ENCODE measurements at regions not wholly inside any gene's neighbourhood (a gene's known extent, or its start where the extent isn't known, plus 50 kb on each side); places are given as distances from the start of the nearest gene placed in this dataset.

DNA sequence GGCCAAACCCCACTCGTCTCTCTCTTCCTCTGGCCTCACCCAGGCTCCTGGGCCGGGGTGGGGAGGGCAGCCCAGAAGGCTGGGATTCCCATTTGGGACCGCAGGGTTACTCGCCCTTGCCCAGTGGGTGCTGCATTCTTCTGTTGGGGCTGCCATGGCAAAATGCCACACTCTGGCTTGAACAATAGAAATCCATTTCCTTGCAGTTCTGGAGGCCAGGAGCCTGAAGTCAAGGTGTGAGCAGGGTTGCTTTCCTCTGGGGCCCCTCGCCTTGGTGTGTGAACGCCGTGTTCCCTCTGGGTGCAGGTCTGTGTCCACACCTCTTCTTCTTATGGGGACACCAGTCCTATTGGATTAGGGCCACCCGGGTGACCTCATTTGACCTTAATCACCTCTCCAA is 105.8 kb upstream of the GSE1 start:
- ATAC-seq (no peak), DNase-seq (no peak)
- Histone ChIP-seq H3K4me3 (ENCODE audit: low read length) (no peak overlapping the region), H3K4me1 (ENCODE audit: control insufficient read depth, insufficient read depth, low read length) (peaks cover 2% of the 10 kb centered on the region), H3K27ac (ENCODE audit: low read length) (no peak overlapping the region), H3K9me3 (ENCODE audit: control insufficient read depth, low read length) (no peaks in the 10 kb centered on the region), H3K27me3 (ENCODE audit: control insufficient read depth, insufficient read depth) (no peaks in the 10 kb centered on the region)
- intact Hi-C loops (cut with DNase I), result no loop called here
- 78% methylated on average over 8 of the region's 8 CpGs for WGBS

GRCh38 chr16:85508388-85508787 is 104.7 kb upstream of the GSE1 start:
- intact Hi-C loops (cut with DNase I), result no loop called here
- no peaks in the 10 kb centered on the region for H3K9me3 ChIP-seq (ENCODE audit: control insufficient read depth, low read length)
- 93% methylated on average over 10 of the region's 10 CpGs for WGBS
- H3K27ac ChIP-seq (ENCODE audit: low read length), result no peak overlapping the region
- ATAC-seq, result no peak
- peaks cover 2% of the 10 kb centered on the region for H3K4me1 ChIP-seq (ENCODE audit: control insufficient read depth, insufficient read depth, low read length)
- no peaks in the 10 kb centered on the region for H3K27me3 ChIP-seq (ENCODE audit: control insufficient read depth, insufficient read depth)
- DNase-seq, result no peak
- no peak overlapping the region for H3K4me3 ChIP-seq (ENCODE audit: low read length)

DNA sequence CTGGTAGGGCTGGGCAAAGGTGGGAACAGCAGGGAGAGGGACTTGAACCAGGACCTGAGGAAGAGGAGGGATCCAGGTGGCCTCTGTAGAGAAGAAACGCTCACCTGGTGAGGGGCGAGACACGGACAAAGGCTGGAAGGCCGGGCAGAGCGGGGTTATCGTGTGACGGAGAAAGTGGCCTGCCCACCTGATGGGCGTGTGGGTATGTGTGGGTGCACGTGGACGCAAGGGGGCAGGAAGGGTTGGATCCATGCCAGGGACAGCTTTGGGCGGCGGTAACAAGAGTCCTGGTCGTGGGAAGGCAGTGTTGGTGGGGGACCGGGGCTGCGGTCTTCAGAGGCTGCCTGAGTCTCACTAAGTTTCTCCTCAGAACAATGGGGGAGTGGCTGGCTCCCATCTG is 104.1 kb upstream of the GSE1 start:
- WGBS, result 83% methylated on average over 15 of the region's 15 CpGs
- peaks cover 2% of the 10 kb centered on the region for H3K4me1 ChIP-seq (ENCODE audit: control insufficient read depth, insufficient read depth, low read length)
- no peaks in the 10 kb centered on the region for H3K27me3 ChIP-seq (ENCODE audit: control insufficient read depth, insufficient read depth)
- no peaks in the 10 kb centered on the region for H3K9me3 ChIP-seq (ENCODE audit: control insufficient read depth, low read length)
- no peak for ATAC-seq
- intact Hi-C loops (cut with DNase I), result no loop called here
- DNase-seq, result no peak
- no peak overlapping the region for H3K4me3 ChIP-seq (ENCODE audit: low read length)
- H3K27ac ChIP-seq (ENCODE audit: low read length), result no peak overlapping the region

DNA sequence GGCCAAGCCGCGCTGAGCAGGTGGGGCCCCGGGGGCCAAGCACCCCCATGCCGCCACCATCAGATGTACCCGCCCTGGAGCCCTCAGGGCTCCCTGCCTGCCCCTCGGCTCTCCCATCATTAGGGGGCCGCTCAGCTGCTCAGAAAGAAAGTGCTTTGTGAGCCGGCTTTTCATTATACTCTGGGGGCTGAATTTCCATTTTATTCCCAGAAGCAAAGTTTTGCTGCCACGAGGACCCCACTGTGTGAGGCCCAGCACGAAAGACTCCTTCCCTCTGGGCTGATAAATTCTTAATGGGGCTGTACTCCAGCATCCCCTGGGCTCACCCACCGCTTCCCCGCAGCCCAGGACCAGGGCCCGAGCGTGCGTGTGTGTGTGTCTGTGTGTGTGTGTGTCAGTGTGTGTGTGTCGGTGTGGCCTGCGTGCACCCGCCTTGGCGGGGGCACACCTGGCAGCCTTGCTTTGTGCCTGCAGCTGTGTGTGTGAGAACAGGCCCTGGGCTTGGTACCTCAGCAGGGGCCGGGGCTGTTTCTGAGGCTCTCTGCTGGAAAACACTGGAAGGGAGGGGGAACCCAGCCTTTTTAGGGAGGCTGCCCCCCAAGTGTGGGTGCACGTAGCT is 103.0 kb upstream of the GSE1 start:
- intact Hi-C loops (cut with DNase I), result no loop called here
- ATAC-seq (no peak), DNase-seq (no peak)
- 93% methylated on average over 21 of the region's 21 CpGs for WGBS
- no peaks in the 10 kb centered on the region for H3K27me3 ChIP-seq (ENCODE audit: control insufficient read depth, insufficient read depth)
- no peak overlapping the region for H3K27ac ChIP-seq (ENCODE audit: low read length)
- no peak overlapping the region for H3K4me3 ChIP-seq (ENCODE audit: low read length)
- no peaks in the 10 kb centered on the region for H3K9me3 ChIP-seq (ENCODE audit: control insufficient read depth, low read length)
- H3K4me1 ChIP-seq (ENCODE audit: control insufficient read depth, insufficient read depth, low read length), result peaks cover 13% of the 10 kb centered on the region

DNA sequence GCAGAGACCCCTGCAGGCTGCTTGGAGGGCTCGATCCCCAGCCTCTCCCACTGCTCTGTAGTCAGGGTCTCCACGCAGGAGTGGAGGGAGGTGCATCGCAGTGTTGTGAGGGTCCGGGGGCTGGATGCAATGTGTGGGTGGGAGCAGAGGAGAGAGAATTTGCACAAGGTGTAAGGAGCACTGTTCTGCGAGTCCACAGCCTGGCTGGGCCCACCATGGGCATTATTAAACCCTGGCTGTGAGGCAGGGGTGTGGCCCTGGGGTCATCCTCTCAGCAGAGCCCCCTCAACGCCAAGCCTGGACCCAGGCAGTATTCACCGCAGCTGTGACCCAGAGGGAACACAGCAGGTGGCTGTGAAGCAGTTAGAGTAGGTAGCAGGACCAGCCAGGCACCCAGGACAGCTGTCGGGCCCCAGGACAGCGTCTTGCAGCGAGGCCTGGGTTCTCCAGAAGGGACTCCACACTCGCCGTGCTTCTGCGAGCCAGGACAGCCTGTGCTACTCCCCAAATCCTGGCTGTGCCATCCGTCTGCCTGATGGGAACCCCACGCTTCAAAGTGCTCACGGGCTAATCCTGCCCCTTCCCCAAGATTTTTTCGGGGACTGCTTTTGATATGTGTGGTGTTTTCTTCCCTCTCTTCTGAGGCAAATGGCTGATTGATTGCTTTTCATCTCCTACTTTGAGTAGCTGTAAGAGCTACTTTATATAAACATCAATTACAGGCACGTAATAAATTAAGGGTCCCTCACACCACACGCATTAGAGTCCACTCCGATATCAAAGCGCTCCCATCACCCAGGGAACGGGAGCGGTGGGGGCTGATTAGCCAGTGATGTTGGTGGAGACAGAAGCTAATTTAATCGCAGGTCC is 100.9 kb upstream of the GSE1 start:
- H3K27me3 ChIP-seq (ENCODE audit: control insufficient read depth, insufficient read depth), result no peaks in the 10 kb centered on the region
- no peak for ATAC-seq
- no peak overlapping the region for H3K27ac ChIP-seq (ENCODE audit: low read length)
- no peak for DNase-seq
- WGBS, result 95% methylated on average over 24 of the region's 24 CpGs
- H3K9me3 ChIP-seq (ENCODE audit: control insufficient read depth, low read length), result no peaks in the 10 kb centered on the region
- H3K4me3 ChIP-seq (ENCODE audit: low read length), result no peak overlapping the region
- intact Hi-C loops (cut with DNase I), result no loop called here
- H3K4me1 ChIP-seq (ENCODE audit: control insufficient read depth, insufficient read depth, low read length), result peaks cover 18% of the 10 kb centered on the region

GRCh38 chr16:85512808-85513115 is 100.4 kb upstream of the GSE1 start:
- Histone ChIP-seq H3K9me3 (ENCODE audit: control insufficient read depth, low read length) (no peaks in the 10 kb centered on the region), H3K27me3 (ENCODE audit: control insufficient read depth, insufficient read depth) (no peaks in the 10 kb centered on the region), H3K4me3 (ENCODE audit: low read length) (no peak overlapping the region), H3K4me1 (ENCODE audit: control insufficient read depth, insufficient read depth, low read length) (peaks cover 18% of the 10 kb centered on the region), H3K27ac (ENCODE audit: low read length) (no peak overlapping the region)
- whole genome bisulfite sequencing, result 93% methylated on average over 7 of the region's 7 CpGs
- ATAC-seq, result no peak
- intact Hi-C loops (cut with DNase I), result no loop called here
- DNase-seq, result no peak

- Histone ChIP-seq H3K9me3 (ENCODE audit: control insufficient read depth, low read length) (no peaks in the 10 kb centered on the region), H3K27ac (ENCODE audit: low read length) (no peak overlapping the region), H3K27me3 (ENCODE audit: control insufficient read depth, insufficient read depth) (no peaks in the 10 kb centered on the region), H3K4me3 (ENCODE audit: low read length) (no peak overlapping the region), H3K4me1 (ENCODE audit: control insufficient read depth, insufficient read depth, low read length) (peaks cover 18% of the 10 kb centered on the region)
- ATAC-seq (no peak), DNase-seq (no peak)
- 92% methylated on average over 9 of the region's 9 CpGs for whole genome bisulfite sequencing
- intact Hi-C loops (cut with DNase I), result no loop called here
Observed at GRCh38 chr16:85513180-85513579, 99.9 kb upstream of the GSE1 start.

- Histone ChIP-seq H3K4me3 (ENCODE audit: low read length) (no peak overlapping the region), H3K9me3 (ENCODE audit: control insufficient read depth, low read length) (no peaks in the 10 kb centered on the region), H3K4me1 (ENCODE audit: control insufficient read depth, insufficient read depth, low read length) (peaks cover 18% of the 10 kb centered on the region), H3K27me3 (ENCODE audit: control insufficient read depth, insufficient read depth) (no peaks in the 10 kb centered on the region), H3K27ac (ENCODE audit: low read length) (no peak overlapping the region)
- ATAC-seq (no peak), DNase-seq (no peak)
- intact Hi-C loops (cut with DNase I), result no loop called here
- 82% methylated on average over 10 of the region's 10 CpGs for WGBS
Observed at GRCh38 chr16:85513649-85514048, 99.5 kb upstream of the GSE1 start.

DNA sequence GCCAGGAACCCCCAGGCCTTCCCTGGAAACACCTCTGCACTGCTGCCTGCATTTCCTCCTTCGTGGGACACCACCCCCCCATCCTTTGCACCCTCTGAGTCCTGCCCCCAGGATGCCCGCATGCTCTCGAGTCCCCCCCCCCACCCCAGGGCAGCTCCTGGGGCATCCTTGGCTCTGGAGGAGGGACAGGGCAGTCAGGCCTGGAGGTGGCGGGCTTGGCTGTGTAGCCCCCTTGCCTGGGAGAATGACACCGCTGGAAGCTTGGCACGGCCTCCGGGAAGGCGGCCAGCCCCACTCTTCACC is 98.9 kb upstream of the GSE1 start:
- intact Hi-C loops (cut with DNase I), result no loop called here
- DNase-seq (peak; percentile 86 to 97 (median 95)), ATAC-seq (peak; percentile 85 to 86)
- no peak overlapping the region for H3K4me3 ChIP-seq (ENCODE audit: low read length)
- peaks cover 18% of the 10 kb centered on the region for H3K4me1 ChIP-seq (ENCODE audit: control insufficient read depth, insufficient read depth, low read length)
- H3K9me3 ChIP-seq (ENCODE audit: control insufficient read depth, low read length), result no peaks in the 10 kb centered on the region
- H3K27me3 ChIP-seq (ENCODE audit: control insufficient read depth, insufficient read depth), result no peaks in the 10 kb centered on the region
- H3K27ac ChIP-seq (ENCODE audit: low read length), result peak overlapping the region; percentile 54
- 11% methylated on average over 8 of the region's 8 CpGs for WGBS

DNA sequence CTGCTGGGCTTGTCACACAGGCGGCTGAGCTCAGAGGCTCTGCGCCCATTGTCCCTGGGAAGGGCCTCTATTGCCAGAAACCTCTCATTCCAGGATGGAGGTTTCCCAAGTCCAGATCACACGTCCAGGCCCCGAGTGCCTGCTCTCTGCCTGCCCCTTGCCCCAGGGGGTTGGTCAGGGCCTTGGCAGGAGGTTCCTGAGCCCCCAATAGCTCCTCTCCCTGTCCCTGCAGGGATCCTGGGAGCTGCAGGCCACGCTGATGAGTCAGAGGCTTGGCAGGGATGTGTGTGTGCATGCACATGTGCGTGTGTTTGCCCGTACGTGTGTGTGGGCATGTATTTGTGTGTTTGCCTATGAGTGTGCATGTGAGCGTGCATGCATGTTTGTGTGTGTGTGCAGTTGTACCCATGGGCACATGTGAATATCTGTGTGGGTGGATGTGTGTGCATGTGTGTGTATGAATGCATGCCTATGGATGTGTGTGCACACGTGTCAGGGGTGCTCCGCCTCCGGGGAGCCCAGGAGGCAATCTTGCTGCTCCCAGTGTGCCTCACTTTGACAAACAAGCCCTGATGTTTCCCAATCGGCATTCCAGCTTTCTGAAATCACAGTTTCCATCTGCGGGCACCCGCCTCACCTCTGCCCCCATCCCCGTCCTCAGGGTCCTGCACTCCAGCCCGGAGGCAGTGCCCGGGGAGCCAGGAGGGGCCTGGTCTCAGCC is 98.4 kb upstream of the GSE1 start:
- intact Hi-C loops (cut with DNase I), result no loop called here
- DNase-seq (peak in 2 of 3 donors; percentile 83 to 89), ATAC-seq (peak; percentile 75 to 76)
- peak overlapping the region; percentile 54 for H3K27ac ChIP-seq (ENCODE audit: low read length)
- 28% methylated on average over 18 of the region's 18 CpGs for WGBS
- no peaks in the 10 kb centered on the region for H3K27me3 ChIP-seq (ENCODE audit: control insufficient read depth, insufficient read depth)
- peaks cover 18% of the 10 kb centered on the region for H3K4me1 ChIP-seq (ENCODE audit: control insufficient read depth, insufficient read depth, low read length)
- H3K9me3 ChIP-seq (ENCODE audit: control insufficient read depth, low read length), result no peaks in the 10 kb centered on the region
- no peak overlapping the region for H3K4me3 ChIP-seq (ENCODE audit: low read length)

- Histone ChIP-seq H3K27ac (ENCODE audit: low read length) (peak overlapping the region; percentile 54), H3K27me3 (ENCODE audit: control insufficient read depth, insufficient read depth) (no peaks in the 10 kb centered on the region), H3K4me1 (ENCODE audit: control insufficient read depth, insufficient read depth, low read length) (peaks cover 18% of the 10 kb centered on the region), H3K4me3 (ENCODE audit: low read length) (no peak overlapping the region), H3K9me3 (ENCODE audit: control insufficient read depth, low read length) (no peaks in the 10 kb centered on the region)
- ATAC-seq (no peak), DNase-seq (no peak)
- intact Hi-C loops (cut with DNase I), result no loop called here
- 54% methylated on average over 13 of the region's 13 CpGs for whole genome bisulfite sequencing
Observed at GRCh38 chr16:85515319-85515745, 97.8 kb upstream of the GSE1 start.
